Astrocyte (in vitro differentiated cells and primary cell): ENCODE measurements at regions not wholly inside any gene's neighbourhood (a gene's known extent, or its start where the extent isn't known, plus 50 kb on each side); places are given as distances from the start of the nearest gene placed in this dataset.

Source experiments
- DNase-seq: peaks from one replicate; pipeline ENCODE4 v3.0.0-alpha.2; 2010; ENCODE audit warnings: low read depth
- FAIRE-seq: peaks from 2 replicates; lab custom pipeline; 2011; peaks lifted over from hg19 to GRCh38; lab: Jason Lieb, UNC
- H2AFZ ChIP-seq: 2 replicates; pipeline ENCODE4 v1.6.0; 2012; ENCODE audit warnings: low read depth, low read length, inconsistent platforms
- H3K27ac ChIP-seq: 2 replicates; pipeline ENCODE4 v1.5.1; 2011; ENCODE audit warnings: low read depth, low read length, inconsistent platforms
- H3K27me3 ChIP-seq: 2 replicates; pipeline ENCODE4 v1.6.0; 2011; ENCODE audit warnings: low read length, inconsistent platforms; ENCODE audit not compliant: insufficient read depth
- H3K36me3 ChIP-seq: 2 replicates; pipeline ENCODE4 v1.5.1; 2011; ENCODE audit warnings: low read length, inconsistent platforms; ENCODE audit not compliant: insufficient read depth
- H3K4me1 ChIP-seq: 2 replicates; pipeline ENCODE4 v1.5.1; 2011; ENCODE audit warnings: low read length, inconsistent platforms; ENCODE audit not compliant: insufficient read depth
- H3K4me2 ChIP-seq: 2 replicates; pipeline ENCODE4 v1.6.0; 2012; ENCODE audit warnings: low read length, inconsistent platforms
- H3K4me3 ChIP-seq: 2 replicates; pipeline ENCODE4 v1.5.1; 2011; ENCODE audit warnings: low read depth, mild to moderate bottlenecking, low read length, inconsistent platforms; ENCODE audit not compliant: insufficient read depth
- H3K79me2 ChIP-seq: 2 replicates; pipeline ENCODE4 v1.6.0; 2012; ENCODE audit warnings: mild to moderate bottlenecking, low read length, inconsistent platforms; ENCODE audit not compliant: insufficient read depth
- H3K9ac ChIP-seq: 2 replicates; pipeline ENCODE4 v1.6.0; 2012; ENCODE audit warnings: mild to moderate bottlenecking, low read length, inconsistent platforms
- H3K9me3 ChIP-seq: 2 replicates; pipeline ENCODE4 v1.5.1; 2012; ENCODE audit warnings: low read depth, mild to moderate bottlenecking, low read length, inconsistent platforms; ENCODE audit not compliant: insufficient read depth
- H4K20me1 ChIP-seq: 2 replicates; pipeline ENCODE4 v1.6.0; 2012; ENCODE audit warnings: low read length, inconsistent platforms; ENCODE audit not compliant: insufficient read depth
- H3K27ac Mint-ChIP-seq: one replicate; pipeline ENCODE4 v1.8.0; 2021; ENCODE audit warnings: mild to moderate bottlenecking, mixed read lengths; ENCODE audit not compliant: unreplicated experiment
- H3K27me3 Mint-ChIP-seq: one replicate; pipeline ENCODE4 v1.8.0; 2021; ENCODE audit warnings: low read depth, mixed read lengths; ENCODE audit not compliant: unreplicated experiment
- H3K36me3 Mint-ChIP-seq: one replicate; pipeline ENCODE4 v1.8.0; 2021; ENCODE audit warnings: low read depth, mixed read lengths; ENCODE audit not compliant: unreplicated experiment
- H3K4me1 Mint-ChIP-seq: one replicate; pipeline ENCODE4 v1.8.0; 2021; ENCODE audit warnings: low read depth, mixed read lengths; ENCODE audit not compliant: unreplicated experiment
- H3K4me3 Mint-ChIP-seq: one replicate; pipeline ENCODE4 v1.8.0; 2021; ENCODE audit warnings: mild to moderate bottlenecking, moderate library complexity, mixed read lengths; ENCODE audit not compliant: unreplicated experiment
- H3K9me3 Mint-ChIP-seq: one replicate; pipeline ENCODE4 v1.8.0; 2021; ENCODE audit warnings: mild to moderate bottlenecking, mixed read lengths; ENCODE audit not compliant: unreplicated experiment
- EZH2 ChIP-seq: IDR thresholded peaks from 2 replicates; pipeline ENCODE4 v1.6.1; 2012; ENCODE audit warnings: mild to moderate bottlenecking, low read length, inconsistent platforms; ENCODE audit not compliant: insufficient read depth
- TF ChIP-seq, protein P1 (sequence below): IDR thresholded peaks from 2 replicates; pipeline ENCODE4 v1.5.1; 2011; ENCODE audit warnings: low read depth, mild to moderate bottlenecking, inconsistent platforms, low read length, moderate library complexity; ENCODE audit not compliant: insufficient read depth

DNA sequence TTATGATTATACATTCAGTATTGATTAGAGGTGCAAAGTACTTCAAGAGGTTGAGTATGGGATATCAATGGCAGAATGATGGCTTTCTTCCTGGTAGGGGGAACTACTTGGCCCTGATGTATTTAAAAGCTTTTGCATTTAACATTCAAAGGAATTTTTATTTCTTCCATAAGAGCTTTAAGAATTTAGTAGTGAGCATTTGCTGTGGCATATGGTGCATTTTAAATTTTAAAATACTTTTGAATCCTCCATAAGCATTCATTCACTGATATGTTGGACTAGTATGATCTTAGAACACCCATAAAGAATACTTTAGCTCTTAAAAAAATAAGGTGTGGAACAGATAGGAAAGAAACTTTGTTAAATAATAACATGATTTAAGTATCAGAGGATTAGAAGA, 191.9 kb upstream of the PPP1R3A start:
- no peaks in the 10 kb centered on the region for H3K4me1 ChIP-seq
- no peak overlapping the region for H3K27ac ChIP-seq
- H3K36me3 Mint-ChIP-seq: no peaks in the 10 kb centered on the region
- H3K9me3 ChIP-seq: no peaks in the 10 kb centered on the region
- no peaks in the 10 kb centered on the region for H3K27me3 Mint-ChIP-seq
- no peaks in the 10 kb centered on the region for H4K20me1 ChIP-seq
- TF ChIP-seq EZH2: no peak
- TF ChIP-seq, protein P1, sequence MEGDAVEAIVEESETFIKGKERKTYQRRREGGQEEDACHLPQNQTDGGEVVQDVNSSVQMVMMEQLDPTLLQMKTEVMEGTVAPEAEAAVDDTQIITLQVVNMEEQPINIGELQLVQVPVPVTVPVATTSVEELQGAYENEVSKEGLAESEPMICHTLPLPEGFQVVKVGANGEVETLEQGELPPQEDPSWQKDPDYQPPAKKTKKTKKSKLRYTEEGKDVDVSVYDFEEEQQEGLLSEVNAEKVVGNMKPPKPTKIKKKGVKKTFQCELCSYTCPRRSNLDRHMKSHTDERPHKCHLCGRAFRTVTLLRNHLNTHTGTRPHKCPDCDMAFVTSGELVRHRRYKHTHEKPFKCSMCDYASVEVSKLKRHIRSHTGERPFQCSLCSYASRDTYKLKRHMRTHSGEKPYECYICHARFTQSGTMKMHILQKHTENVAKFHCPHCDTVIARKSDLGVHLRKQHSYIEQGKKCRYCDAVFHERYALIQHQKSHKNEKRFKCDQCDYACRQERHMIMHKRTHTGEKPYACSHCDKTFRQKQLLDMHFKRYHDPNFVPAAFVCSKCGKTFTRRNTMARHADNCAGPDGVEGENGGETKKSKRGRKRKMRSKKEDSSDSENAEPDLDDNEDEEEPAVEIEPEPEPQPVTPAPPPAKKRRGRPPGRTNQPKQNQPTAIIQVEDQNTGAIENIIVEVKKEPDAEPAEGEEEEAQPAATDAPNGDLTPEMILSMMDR: no peak
- DNase-seq (no peak), FAIRE-seq (no peak)
- H3K36me3 ChIP-seq: no peaks in the 10 kb centered on the region
- no peaks in the 10 kb centered on the region for H3K27me3 ChIP-seq
- H3K4me3 Mint-ChIP-seq: no peak overlapping the region
- no peak overlapping the region for H3K9ac ChIP-seq
- no peaks in the 10 kb centered on the region for H3K79me2 ChIP-seq
- H2AFZ ChIP-seq: no peak overlapping the region
- H3K27ac Mint-ChIP-seq: no peak overlapping the region
- peaks cover 4% of the 10 kb centered on the region for H3K4me1 Mint-ChIP-seq
- no peak overlapping the region for H3K4me3 ChIP-seq
- no peaks in the 10 kb centered on the region for H3K9me3 Mint-ChIP-seq
- H3K4me2 ChIP-seq: no peak overlapping the region

DNA sequence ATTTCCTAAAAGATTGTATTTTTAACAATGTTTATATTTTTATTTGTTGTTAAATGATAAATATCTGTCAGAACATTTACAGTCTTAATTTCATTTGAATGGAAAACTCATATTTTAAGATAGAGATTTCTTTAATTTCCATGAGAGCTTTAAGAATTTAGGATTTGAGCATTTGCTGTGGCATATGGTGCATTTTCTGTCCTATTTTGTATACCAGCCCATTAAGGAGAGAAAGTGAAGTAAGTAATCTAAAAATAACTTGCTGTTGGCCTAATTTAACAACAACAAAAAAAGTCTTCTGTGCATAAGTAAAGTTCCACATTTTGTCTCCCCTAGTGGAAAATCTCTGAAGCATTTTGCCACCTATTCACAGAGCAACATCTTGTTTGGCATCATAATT, 190.9 kb upstream of the PPP1R3A start:
- FAIRE-seq: no peak
- no peaks in the 10 kb centered on the region for H3K27me3 ChIP-seq
- TF ChIP-seq EZH2: no peak
- TF ChIP-seq, protein P1: no peak
- H4K20me1 ChIP-seq: no peaks in the 10 kb centered on the region
- no peaks in the 10 kb centered on the region for H3K36me3 Mint-ChIP-seq
- no peak overlapping the region for H3K4me3 ChIP-seq
- no peaks in the 10 kb centered on the region for H3K27me3 Mint-ChIP-seq
- H3K4me1 ChIP-seq: no peaks in the 10 kb centered on the region
- no peak overlapping the region for H2AFZ ChIP-seq
- no peak overlapping the region for H3K4me3 Mint-ChIP-seq
- DNase-seq: no peak
- no peaks in the 10 kb centered on the region for H3K9me3 ChIP-seq
- H3K9ac ChIP-seq: no peak overlapping the region
- no peak overlapping the region for H3K27ac ChIP-seq
- no peaks in the 10 kb centered on the region for H3K36me3 ChIP-seq
- H3K4me1 Mint-ChIP-seq: peaks cover 4% of the 10 kb centered on the region
- no peak overlapping the region for H3K4me2 ChIP-seq
- H3K79me2 ChIP-seq: no peaks in the 10 kb centered on the region
- no peaks in the 10 kb centered on the region for H3K9me3 Mint-ChIP-seq
- no peak overlapping the region for H3K27ac Mint-ChIP-seq

DNA sequence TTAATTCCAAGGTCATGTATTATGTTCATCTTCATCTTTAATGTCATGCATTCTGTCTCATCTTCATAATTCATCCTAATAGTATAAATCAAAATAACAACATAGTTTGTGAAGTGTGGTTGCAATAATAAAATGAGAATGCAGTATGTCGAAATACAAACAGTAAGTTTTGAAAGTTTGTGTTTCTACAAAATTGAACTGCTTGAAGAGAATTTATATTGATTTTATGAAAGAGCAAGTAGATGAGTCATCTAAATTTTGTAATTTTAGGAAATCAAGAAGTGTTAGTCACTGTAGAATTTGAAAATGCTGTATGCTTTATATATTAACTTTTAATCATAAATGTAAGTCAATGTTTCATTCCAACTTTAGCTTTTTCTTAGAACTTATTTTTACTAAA, 190.5 kb upstream of the PPP1R3A start:
- no peaks in the 10 kb centered on the region for H3K9me3 Mint-ChIP-seq
- Histone ChIP-seq H2AFZ (no peak overlapping the region), H4K20me1 (no peaks in the 10 kb centered on the region), H3K27ac (no peak overlapping the region), H3K4me2 (no peak overlapping the region), H3K9me3 (no peaks in the 10 kb centered on the region), H3K27me3 (no peaks in the 10 kb centered on the region), H3K4me3 (no peak overlapping the region), H3K9ac (no peak overlapping the region), H3K36me3 (no peaks in the 10 kb centered on the region), H3K4me1 (no peaks in the 10 kb centered on the region), H3K79me2 (no peaks in the 10 kb centered on the region)
- H3K27me3 Mint-ChIP-seq: no peaks in the 10 kb centered on the region
- DNase-seq: no peak
- FAIRE-seq: no peak
- no peak for TF ChIP-seq EZH2
- TF ChIP-seq, protein P1: no peak
- no peak overlapping the region for H3K4me3 Mint-ChIP-seq
- H3K4me1 Mint-ChIP-seq: peaks cover 4% of the 10 kb centered on the region
- no peak overlapping the region for H3K27ac Mint-ChIP-seq
- H3K36me3 Mint-ChIP-seq: no peaks in the 10 kb centered on the region
